ENCODE measurements at regions not wholly inside any gene's neighbourhood (a gene's known extent, or its start where the extent isn't known, plus 50 kb on each side); places are given as distances from the start of the nearest gene placed in this dataset.
"Not testable (repeated sequence)": the region's sequence is repeated elsewhere in the genome, so short reads cannot be mapped to it uniquely, and the experiment has no call there.

DNA sequence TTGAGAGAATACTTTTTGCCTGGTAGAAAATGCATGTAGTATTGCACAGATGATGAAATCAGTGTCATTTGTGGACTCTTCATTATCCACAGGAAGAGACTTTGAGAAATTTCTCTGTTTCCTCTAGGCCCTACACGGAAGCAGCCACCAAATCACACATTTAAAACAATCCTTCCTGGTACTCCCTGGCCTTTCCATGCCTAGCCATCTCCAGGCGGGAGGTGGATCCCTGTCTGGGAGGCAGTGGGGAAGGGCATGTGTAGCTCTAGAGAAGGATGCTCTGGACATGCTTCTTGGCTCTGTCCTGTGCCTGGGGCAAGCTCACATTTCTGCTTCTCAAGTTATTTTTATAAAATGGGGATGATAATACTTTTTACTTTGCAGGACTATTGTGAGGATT is 114.1 kb downstream of the ADAMTS15 start:
- Mint-ChIP-seq H3K27ac (peak overlapping the region; percentile 85 to 96 (median 89)), H3K36me3 (ENCODE audit: low read depth) (no peaks in the 10 kb centered on the region), H3K27me3 (ENCODE audit: low read depth) (no peaks in the 10 kb centered on the region), H3K4me3 (no peak overlapping the region), H3K9me3 (no peaks in the 10 kb centered on the region), H3K4me1 (peaks cover 21% of the 10 kb centered on the region)
- TF ChIP-seq, protein P1, sequence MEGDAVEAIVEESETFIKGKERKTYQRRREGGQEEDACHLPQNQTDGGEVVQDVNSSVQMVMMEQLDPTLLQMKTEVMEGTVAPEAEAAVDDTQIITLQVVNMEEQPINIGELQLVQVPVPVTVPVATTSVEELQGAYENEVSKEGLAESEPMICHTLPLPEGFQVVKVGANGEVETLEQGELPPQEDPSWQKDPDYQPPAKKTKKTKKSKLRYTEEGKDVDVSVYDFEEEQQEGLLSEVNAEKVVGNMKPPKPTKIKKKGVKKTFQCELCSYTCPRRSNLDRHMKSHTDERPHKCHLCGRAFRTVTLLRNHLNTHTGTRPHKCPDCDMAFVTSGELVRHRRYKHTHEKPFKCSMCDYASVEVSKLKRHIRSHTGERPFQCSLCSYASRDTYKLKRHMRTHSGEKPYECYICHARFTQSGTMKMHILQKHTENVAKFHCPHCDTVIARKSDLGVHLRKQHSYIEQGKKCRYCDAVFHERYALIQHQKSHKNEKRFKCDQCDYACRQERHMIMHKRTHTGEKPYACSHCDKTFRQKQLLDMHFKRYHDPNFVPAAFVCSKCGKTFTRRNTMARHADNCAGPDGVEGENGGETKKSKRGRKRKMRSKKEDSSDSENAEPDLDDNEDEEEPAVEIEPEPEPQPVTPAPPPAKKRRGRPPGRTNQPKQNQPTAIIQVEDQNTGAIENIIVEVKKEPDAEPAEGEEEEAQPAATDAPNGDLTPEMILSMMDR (IDR thresholded peaks at IDR 0.05; ENCODE audit: unreplicated experiment in 3 of 3), result no peak

DNA sequence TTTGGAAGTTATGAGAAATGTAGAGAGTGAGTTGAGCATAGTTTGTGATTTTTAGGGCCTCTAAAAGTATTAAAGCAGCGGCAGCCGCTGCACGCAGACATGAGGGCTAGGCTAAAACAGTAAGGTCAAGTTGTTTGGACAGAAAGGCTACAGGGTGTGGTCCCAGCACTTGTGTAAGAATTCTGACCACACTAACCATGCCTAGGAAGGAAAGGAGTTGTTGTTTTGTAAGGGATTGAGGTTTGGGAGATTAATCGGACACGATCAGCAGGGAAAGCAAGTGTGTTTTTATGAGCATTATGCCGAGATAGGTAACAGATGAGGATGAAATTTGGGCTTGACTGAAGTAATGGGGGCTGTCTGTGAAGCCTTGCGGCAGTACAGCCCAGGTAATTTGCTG is 117.9 kb downstream of the ADAMTS15 start:
- not testable (repeated sequence) for H3K36me3 Mint-ChIP-seq (ENCODE audit: low read depth); H3K4me3 Mint-ChIP-seq; H3K4me1 Mint-ChIP-seq; H3K9me3 Mint-ChIP-seq; H3K27me3 Mint-ChIP-seq (ENCODE audit: low read depth)
- peak overlapping the region in 1 of 3 experiments; percentile 29 for H3K27ac Mint-ChIP-seq

DNA sequence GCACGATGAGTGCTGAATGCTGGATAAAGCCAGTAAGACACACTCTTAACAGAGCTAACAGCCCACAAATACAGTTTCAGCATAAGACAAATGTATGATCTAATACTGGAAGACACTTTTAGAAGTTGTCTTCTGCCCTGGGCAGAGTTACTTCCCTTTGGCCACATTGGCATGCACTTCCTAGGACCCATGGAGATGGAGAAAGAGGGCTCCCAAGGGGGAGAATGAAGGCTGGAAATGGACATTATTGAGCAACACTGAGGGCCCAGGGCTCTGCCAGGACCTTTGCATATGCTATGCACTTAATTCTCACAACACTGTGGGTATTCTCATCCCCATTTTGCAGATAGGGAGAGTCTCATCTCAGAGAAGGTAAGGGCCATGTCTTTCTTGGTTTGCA is 123.1 kb downstream of the ADAMTS15 start:
- no peaks in the 10 kb centered on the region for H3K27me3 Mint-ChIP-seq (ENCODE audit: low read depth)
- no peaks in the 10 kb centered on the region for H3K9me3 Mint-ChIP-seq
- TF ChIP-seq, protein P1 (IDR thresholded peaks at IDR 0.05; ENCODE audit: unreplicated experiment in 3 of 3), result no peak
- H3K36me3 Mint-ChIP-seq (ENCODE audit: low read depth), result no peaks in the 10 kb centered on the region
- no peaks in the 10 kb centered on the region for H3K4me1 Mint-ChIP-seq
- no peak overlapping the region for H3K27ac Mint-ChIP-seq
- no peak overlapping the region for H3K4me3 Mint-ChIP-seq

DNA sequence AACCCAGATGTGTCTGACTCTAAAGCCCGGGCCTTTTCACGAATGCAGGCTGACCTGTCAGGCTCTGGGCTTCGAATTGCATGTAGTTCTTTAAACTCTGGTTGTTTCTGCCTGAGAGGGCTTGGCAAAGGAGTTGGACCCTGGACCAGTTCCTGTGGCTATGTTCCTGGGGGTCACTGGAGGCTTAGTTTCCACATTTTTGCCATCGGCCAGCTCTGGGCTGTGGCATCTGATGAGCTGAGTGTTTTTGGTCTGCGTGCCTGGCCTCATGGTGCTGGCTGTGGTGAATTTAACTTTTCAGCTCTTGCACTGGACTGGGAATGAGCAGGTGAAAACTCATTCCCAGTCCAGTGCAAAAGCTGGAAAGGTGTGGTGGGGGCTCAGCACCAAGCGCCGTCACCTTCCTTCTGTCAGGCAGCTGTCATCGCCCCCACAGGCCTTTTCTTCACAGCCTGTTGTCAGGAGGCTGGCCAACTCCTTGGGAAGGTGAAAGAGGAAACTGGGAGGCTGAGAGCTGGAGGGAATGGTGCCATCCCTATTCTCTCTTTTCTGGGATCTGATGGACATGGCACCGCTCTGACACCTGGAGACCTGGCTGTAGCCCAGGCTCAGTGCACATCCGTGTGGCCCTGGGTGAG is 123.6 kb downstream of the ADAMTS15 start:
- H3K27me3 Mint-ChIP-seq (ENCODE audit: low read depth), result no peaks in the 10 kb centered on the region

DNA sequence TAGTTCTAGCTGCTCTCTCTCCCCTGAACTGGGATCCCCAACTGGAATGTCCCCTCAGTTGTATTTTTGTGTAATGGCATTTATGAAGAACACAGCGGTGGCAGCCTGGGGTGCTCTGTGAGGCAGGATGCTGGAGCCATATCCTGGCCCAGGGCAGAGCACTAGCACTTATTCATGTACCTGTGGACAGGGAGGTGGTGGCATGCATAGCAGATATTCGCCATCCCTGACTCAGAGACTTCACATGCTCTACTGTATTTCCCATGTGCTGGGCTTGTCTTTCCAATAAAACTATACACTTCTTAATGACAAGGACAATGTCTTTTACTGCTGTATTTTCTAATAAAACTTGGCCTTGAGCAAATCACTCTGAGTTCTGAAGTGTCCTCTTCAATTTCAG is 125.3 kb downstream of the ADAMTS15 start:
- no peaks in the 10 kb centered on the region for H3K27me3 Mint-ChIP-seq (ENCODE audit: low read depth)
- H3K4me3 Mint-ChIP-seq, result no peak overlapping the region
- H3K36me3 Mint-ChIP-seq (ENCODE audit: low read depth), result no peaks in the 10 kb centered on the region
- TF ChIP-seq, protein P1 (IDR thresholded peaks at IDR 0.05; ENCODE audit: unreplicated experiment in 3 of 3), result no peak
- H3K27ac Mint-ChIP-seq, result no peak overlapping the region
- peaks cover 11% of the 10 kb centered on the region for H3K4me1 Mint-ChIP-seq
- no peaks in the 10 kb centered on the region for H3K9me3 Mint-ChIP-seq

More for the DNA sequence above, 123.6 kb downstream of the ADAMTS15 start:
- TF ChIP-seq, protein P1 (IDR thresholded peaks at IDR 0.05; ENCODE audit: unreplicated experiment in 3 of 3), result no peak
- no peak overlapping the region for H3K27ac Mint-ChIP-seq
- H3K9me3 Mint-ChIP-seq, result no peaks in the 10 kb centered on the region
- no peaks in the 10 kb centered on the region for H3K4me1 Mint-ChIP-seq
- no peak overlapping the region for H3K4me3 Mint-ChIP-seq
- no peaks in the 10 kb centered on the region for H3K36me3 Mint-ChIP-seq (ENCODE audit: low read depth)

DNA sequence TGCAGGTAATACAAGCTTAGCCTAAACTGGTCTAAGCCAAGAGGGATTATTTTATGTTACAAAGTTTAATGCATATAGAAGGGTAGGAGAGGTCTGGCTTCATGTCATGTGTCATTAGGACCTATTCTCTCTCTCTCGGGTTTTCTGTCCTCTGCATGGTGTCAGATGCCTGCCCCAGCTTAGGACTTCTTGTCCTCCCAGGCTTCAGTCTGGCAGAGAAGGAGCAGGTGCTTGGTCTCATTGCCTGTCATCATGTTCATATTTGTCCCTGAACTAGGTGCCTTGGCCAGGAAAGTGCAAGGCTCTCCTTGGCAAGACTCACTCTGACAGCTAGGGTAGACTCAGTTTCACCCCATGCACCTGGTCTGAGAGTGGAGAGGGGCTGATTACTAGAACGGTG is 126.3 kb downstream of the ADAMTS15 start:
- Mint-ChIP-seq H3K27me3 (ENCODE audit: low read depth) (no peaks in the 10 kb centered on the region), H3K4me1 (peaks cover 11% of the 10 kb centered on the region), H3K36me3 (ENCODE audit: low read depth) (no peaks in the 10 kb centered on the region), H3K4me3 (no peak overlapping the region), H3K27ac (no peak overlapping the region), H3K9me3 (no peaks in the 10 kb centered on the region)
- TF ChIP-seq, protein P1 (IDR thresholded peaks at IDR 0.05; ENCODE audit: unreplicated experiment in 3 of 3), result no peak
